A204.1 (cell line): ENCODE measurements at regions not wholly inside any gene's neighbourhood (a gene's known extent, or its start where the extent isn't known, plus 50 kb on each side); places are given as distances from the start of the nearest gene placed in this dataset.

Source experiments
- FAIRE-seq: peaks from 2 replicates; lab custom pipeline; 2012; peaks lifted over from hg19 to GRCh38; lab: Jason Lieb, UNC

- no peak for FAIRE-seq
Observed at GRCh38 chr4:24279911-24280375, 304.4 kb downstream of the DHX15 start.

- FAIRE-seq: no peak
Observed at GRCh38 chr4:24279469-24279868, 304.9 kb downstream of the DHX15 start.

GRCh38 chr4:24278693-24279092 is 305.7 kb downstream of the DHX15 start:
- no peak for FAIRE-seq

GRCh38 chr4:24274381-24274941 is 309.9 kb downstream of the DHX15 start:
- FAIRE-seq: no peak

GRCh38 chr4:24273136-24273535 is 311.2 kb downstream of the DHX15 start:
- no peak for FAIRE-seq

- FAIRE-seq: no peak
Observed at GRCh38 chr4:24266951-24267722, 317.2 kb downstream of the DHX15 start.

GRCh38 chr4:24265989-24266388 is 318.4 kb downstream of the DHX15 start:
- FAIRE-seq: no peak

- no peak for FAIRE-seq
Observed at GRCh38 chr4:24262616-24263015, 321.7 kb downstream of the DHX15 start.

- no peak for FAIRE-seq
Observed at GRCh38 chr4:24262084-24262483, 322.3 kb downstream of the DHX15 start.

GRCh38 chr4:24260923-24261564 is 323.3 kb downstream of the DHX15 start:
- no peak for FAIRE-seq

- no peak for FAIRE-seq
Observed at GRCh38 chr4:24260133-24260715, 324.1 kb downstream of the DHX15 start.

- FAIRE-seq: no peak
Observed at GRCh38 chr4:24256547-24256946, 327.8 kb downstream of the DHX15 start.

GRCh38 chr4:24256066-24256465 is 328.3 kb downstream of the DHX15 start:
- no peak for FAIRE-seq

- no peak for FAIRE-seq
Observed at GRCh38 chr4:24252121-24252520, 332.2 kb downstream of the DHX15 start.

- FAIRE-seq: no peak
Observed at GRCh38 chr4:24251589-24251988, 332.8 kb downstream of the DHX15 start.

- no peak for FAIRE-seq
Observed at GRCh38 chr4:24249972-24250371, 334.4 kb downstream of the DHX15 start.

- FAIRE-seq: no peak
Observed at GRCh38 chr4:24248674-24249630, 335.4 kb downstream of the DHX15 start.

GRCh38 chr4:24245491-24245820 is 338.9 kb downstream of the DHX15 start:
- no peak for FAIRE-seq

GRCh38 chr4:24244663-24245490 is 339.5 kb downstream of the DHX15 start:
- no peak for FAIRE-seq

- no peak for FAIRE-seq
Observed at GRCh38 chr4:24243641-24244040, 340.7 kb downstream of the DHX15 start.

GRCh38 chr4:24241511-24241910 is 342.8 kb downstream of the DHX15 start:
- FAIRE-seq: no peak
